DND-41 (cell line): ENCODE measurements at regions not wholly inside any gene's neighbourhood (a gene's known extent, or its start where the extent isn't known, plus 50 kb on each side); places are given as distances from the start of the nearest gene placed in this dataset.

Source experiments
- ATAC-seq: fragments of 200-7000 bp; cut with Tn5 transposase; 3 replicates; pipeline ENCODE4 v1.9.1; 2021; ENCODE audit warnings: low read depth; ENCODE audit not compliant: insufficient read depth
- DNase-seq: peaks from one replicate; pipeline ENCODE4 v3.0.0-alpha.2; 2020
- H2AFZ ChIP-seq: 2 replicates; pipeline ENCODE4 v1.6.0; 2012; ENCODE audit warnings: low read depth, low read length
- H3K27ac ChIP-seq: 2 replicates; pipeline ENCODE4 v1.5.1; 2012; ENCODE audit warnings: low read length, inconsistent platforms
- H3K27me3 ChIP-seq: fragments of 200-600 bp; sonication (generic); 2 replicates; pipeline ENCODE4 v1.6.0; 2012; ENCODE audit warnings: low read length, mild to moderate bottlenecking, inconsistent platforms; ENCODE audit not compliant: insufficient read depth, poor library complexity
- H3K36me3 ChIP-seq: 2 replicates; pipeline ENCODE4 v1.5.1; 2012; ENCODE audit warnings: low read length, inconsistent platforms; ENCODE audit not compliant: insufficient read depth
- H3K4me1 ChIP-seq: 2 replicates; pipeline ENCODE4 v1.5.1; 2012; ENCODE audit warnings: mild to moderate bottlenecking, low read length; ENCODE audit not compliant: insufficient read depth
- H3K4me2 ChIP-seq: 2 replicates; pipeline ENCODE4 v1.6.0; 2012; ENCODE audit warnings: mild to moderate bottlenecking, moderate library complexity, low read length, inconsistent platforms; ENCODE audit not compliant: insufficient read depth
- H3K4me3 ChIP-seq, 2 experiments: fragments of 200-600 bp in 1 of 2; shearing (Covaris generic) in 1 of 2; 2 replicates each; pipeline ENCODE4 v1.5.1; 2012 to 2016; ENCODE audit warnings: inconsistent platforms in 2 of 2, low read length in 2 of 2, mild to moderate bottlenecking in 2 of 2, low read depth in 1 of 2, moderate library complexity in 1 of 2
- H3K79me2 ChIP-seq: 2 replicates; pipeline ENCODE4 v1.6.0; 2012; ENCODE audit warnings: low read length, inconsistent platforms; ENCODE audit not compliant: insufficient read depth
- H3K9ac ChIP-seq: 2 replicates; pipeline ENCODE4 v1.6.0; 2012; ENCODE audit warnings: low read depth, mild to moderate bottlenecking, inconsistent platforms, low read length, moderate library complexity
- H3K9me3 ChIP-seq: 2 replicates; pipeline ENCODE4 v1.5.1; 2012; ENCODE audit warnings: low read length, moderate library complexity, mild to moderate bottlenecking, inconsistent platforms; ENCODE audit not compliant: insufficient read depth, severe bottlenecking
- H4K20me1 ChIP-seq: 2 replicates; pipeline ENCODE4 v1.6.0; 2012; ENCODE audit warnings: low read length; ENCODE audit not compliant: insufficient read depth
- EZH2 ChIP-seq: IDR thresholded peaks from 3 replicates; pipeline ENCODE4 v1.6.1; 2012; ENCODE audit warnings: borderline replicate concordance, low read depth, mild to moderate bottlenecking, moderate library complexity, low read length, inconsistent platforms; ENCODE audit not compliant: severe bottlenecking
- TF ChIP-seq, protein P1 (sequence below): IDR thresholded peaks from 2 replicates; pipeline ENCODE4 v1.5.1; 2012; ENCODE audit warnings: borderline replicate concordance, low read length, moderate library complexity, mild to moderate bottlenecking; ENCODE audit not compliant: poor library complexity, severe bottlenecking; ENCODE audit errors: extremely low read depth

DNA sequence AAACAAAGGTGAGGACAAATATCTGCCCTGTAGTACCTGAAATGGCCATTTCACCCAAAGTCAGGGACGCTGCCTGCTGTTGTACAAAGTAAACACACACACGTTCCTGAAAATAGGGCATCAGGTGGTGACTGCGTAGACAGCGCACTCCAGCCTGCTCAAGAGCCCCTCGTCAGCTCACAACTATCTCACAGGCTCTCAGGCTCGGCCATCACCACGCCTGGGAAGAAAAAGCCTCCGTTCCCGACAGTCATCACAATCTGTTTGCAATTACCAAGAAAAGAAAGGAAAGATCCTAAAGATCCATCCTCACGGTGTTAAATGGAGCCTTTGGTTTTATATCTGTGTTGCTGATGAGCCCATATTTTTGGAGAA, 230.2 kb downstream of the ZNF516 start:
- Histone ChIP-seq H3K27ac (no peak overlapping the region), H3K27me3 (no peaks in the 10 kb centered on the region), H3K9ac (no peak overlapping the region), H2AFZ (no peak overlapping the region), H4K20me1 (no peaks in the 10 kb centered on the region), H3K4me2 (no peak overlapping the region), H3K4me3 (no peak overlapping the region), H3K4me1 (no peaks in the 10 kb centered on the region), H3K36me3 (no peaks in the 10 kb centered on the region), H3K79me2 (no peaks in the 10 kb centered on the region), H3K9me3 (no peaks in the 10 kb centered on the region)
- DNase-seq (no peak), ATAC-seq (no peak)
- TF ChIP-seq, protein P1, sequence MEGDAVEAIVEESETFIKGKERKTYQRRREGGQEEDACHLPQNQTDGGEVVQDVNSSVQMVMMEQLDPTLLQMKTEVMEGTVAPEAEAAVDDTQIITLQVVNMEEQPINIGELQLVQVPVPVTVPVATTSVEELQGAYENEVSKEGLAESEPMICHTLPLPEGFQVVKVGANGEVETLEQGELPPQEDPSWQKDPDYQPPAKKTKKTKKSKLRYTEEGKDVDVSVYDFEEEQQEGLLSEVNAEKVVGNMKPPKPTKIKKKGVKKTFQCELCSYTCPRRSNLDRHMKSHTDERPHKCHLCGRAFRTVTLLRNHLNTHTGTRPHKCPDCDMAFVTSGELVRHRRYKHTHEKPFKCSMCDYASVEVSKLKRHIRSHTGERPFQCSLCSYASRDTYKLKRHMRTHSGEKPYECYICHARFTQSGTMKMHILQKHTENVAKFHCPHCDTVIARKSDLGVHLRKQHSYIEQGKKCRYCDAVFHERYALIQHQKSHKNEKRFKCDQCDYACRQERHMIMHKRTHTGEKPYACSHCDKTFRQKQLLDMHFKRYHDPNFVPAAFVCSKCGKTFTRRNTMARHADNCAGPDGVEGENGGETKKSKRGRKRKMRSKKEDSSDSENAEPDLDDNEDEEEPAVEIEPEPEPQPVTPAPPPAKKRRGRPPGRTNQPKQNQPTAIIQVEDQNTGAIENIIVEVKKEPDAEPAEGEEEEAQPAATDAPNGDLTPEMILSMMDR: no peak
- no peak for TF ChIP-seq EZH2

DNA sequence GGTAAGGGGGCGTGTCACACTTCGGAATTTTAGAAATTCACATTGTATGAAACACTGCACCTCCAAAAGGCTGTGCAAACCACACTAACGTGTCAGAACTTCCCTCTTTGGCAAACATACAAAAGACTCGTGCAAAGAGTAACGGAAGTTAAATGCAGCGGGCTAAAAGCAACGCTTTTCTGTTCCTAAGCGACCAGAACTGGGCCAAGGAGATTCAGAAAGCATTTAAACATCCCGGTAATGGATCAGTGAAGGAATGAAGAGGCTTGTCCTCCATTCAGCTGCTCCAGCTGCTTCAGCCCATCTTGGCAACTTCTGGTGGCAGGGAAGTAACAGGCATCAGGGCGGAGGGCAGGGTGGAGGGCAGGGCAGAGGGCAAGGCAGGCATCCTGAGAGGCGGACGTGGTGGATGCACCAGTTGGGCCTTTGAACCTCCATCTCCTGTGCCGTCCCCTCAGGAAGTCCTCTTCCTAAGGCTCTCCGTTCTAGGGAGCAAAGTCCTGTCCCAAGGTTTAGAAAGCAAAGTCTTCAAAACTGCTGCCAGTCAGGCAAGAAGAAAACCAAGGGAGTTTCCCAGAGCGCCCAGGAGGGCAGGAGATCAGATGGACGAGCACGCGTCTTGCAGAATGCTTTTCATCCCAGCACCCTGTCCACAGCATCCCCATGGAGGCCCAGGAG, 230.7 kb downstream of the ZNF516 start:
- DNase-seq (no peak), ATAC-seq (no peak)
- H3K4me3 ChIP-seq: no peak overlapping the region
- no peak overlapping the region for H2AFZ ChIP-seq
- no peaks in the 10 kb centered on the region for H3K79me2 ChIP-seq
- H3K27ac ChIP-seq: no peak overlapping the region
- H3K4me2 ChIP-seq: no peak overlapping the region
- no peaks in the 10 kb centered on the region for H3K9me3 ChIP-seq
- no peaks in the 10 kb centered on the region for H4K20me1 ChIP-seq
- no peak overlapping the region for H3K9ac ChIP-seq
- H3K36me3 ChIP-seq: no peaks in the 10 kb centered on the region
- no peaks in the 10 kb centered on the region for H3K27me3 ChIP-seq
- no peaks in the 10 kb centered on the region for H3K4me1 ChIP-seq
- TF ChIP-seq, protein P1: no peak
- no peak for TF ChIP-seq EZH2

DNA sequence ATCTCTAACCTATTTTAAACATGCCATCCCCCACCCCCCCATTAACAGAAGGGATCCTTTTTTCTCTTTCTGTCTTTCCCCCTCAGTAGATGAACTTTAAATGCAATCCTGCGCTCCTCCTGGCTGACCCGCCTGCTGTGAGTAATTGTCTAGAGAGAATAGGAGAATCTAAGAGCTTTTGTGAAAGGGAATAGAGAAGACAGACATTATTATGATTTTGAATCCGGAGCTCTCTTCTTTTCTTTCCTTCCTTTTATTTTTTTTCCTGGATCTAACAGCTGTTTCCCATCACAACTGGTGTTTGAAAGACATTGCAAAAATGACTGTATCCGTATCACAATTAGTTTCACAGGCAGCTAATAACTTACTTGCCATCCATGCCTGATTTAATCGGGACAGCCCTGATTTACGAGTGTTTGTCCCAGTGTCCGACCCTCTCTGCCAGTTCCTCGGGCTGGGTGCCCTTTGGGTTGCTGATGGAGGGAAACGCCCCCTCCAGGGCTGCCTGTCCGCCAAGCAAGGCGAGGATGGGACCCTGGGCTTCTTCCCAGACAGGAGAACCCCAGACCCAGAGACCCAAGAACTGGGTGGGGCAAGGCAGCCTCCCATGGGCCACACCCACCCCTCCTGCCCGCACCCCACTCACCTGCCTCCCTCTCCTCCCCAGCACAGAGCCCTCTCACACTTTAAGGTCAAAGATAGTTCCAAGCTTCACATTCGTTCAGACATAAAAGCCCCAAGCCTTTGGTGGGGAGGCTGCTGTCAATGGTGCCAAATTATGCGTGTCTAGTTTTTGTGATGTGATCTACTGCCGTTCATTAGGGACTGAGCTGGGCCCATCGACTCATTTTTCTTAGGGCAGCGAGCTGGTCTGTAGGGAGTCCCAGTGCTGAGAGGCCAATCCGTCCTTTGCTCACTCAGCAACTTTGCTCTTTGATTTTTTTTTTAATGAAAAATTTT, 231.7 kb downstream of the ZNF516 start:
- H3K9me3 ChIP-seq: no peaks in the 10 kb centered on the region
- H3K9ac ChIP-seq: no peak overlapping the region
- H4K20me1 ChIP-seq: no peaks in the 10 kb centered on the region
- no peak overlapping the region for H3K27ac ChIP-seq
- H3K4me2 ChIP-seq: no peak overlapping the region
- TF ChIP-seq, protein P1: no peak
- ATAC-seq: no peak
- no peaks in the 10 kb centered on the region for H3K79me2 ChIP-seq
- H3K27me3 ChIP-seq: no peaks in the 10 kb centered on the region
- no peak overlapping the region for H2AFZ ChIP-seq
- H3K36me3 ChIP-seq: no peaks in the 10 kb centered on the region
- H3K4me1 ChIP-seq: no peaks in the 10 kb centered on the region
- H3K4me3 ChIP-seq: no peak overlapping the region
- no peak for DNase-seq
